Mesothelial cell of epicardium (in vitro differentiated cells): ENCODE measurements at regions not wholly inside any gene's neighbourhood (a gene's known extent, or its start where the extent isn't known, plus 50 kb on each side); places are given as distances from the start of the nearest gene placed in this dataset.

Source experiments
- DNase-seq, 2 experiments: peaks; one replicate each; pipeline ENCODE4 v3.0.0; 2021; ENCODE audit warnings: low spot score in 2 of 2; ENCODE audit not compliant: unreplicated experiment in 2 of 2
- H3K27ac Mint-ChIP-seq: 2 replicates; pipeline ENCODE4 v1.8.0; 2021; ENCODE audit warnings: mixed read lengths
- H3K27me3 Mint-ChIP-seq: 2 replicates; pipeline ENCODE4 v1.8.0; 2021; ENCODE audit warnings: low read depth, mixed read lengths
- H3K36me3 Mint-ChIP-seq: 2 replicates; pipeline ENCODE4 v1.8.0; 2021; ENCODE audit warnings: mixed read lengths
- H3K4me1 Mint-ChIP-seq: 2 replicates; pipeline ENCODE4 v1.8.0; 2021; ENCODE audit warnings: mixed read lengths
- H3K4me3 Mint-ChIP-seq: 2 replicates; pipeline ENCODE4 v1.8.0; 2021; ENCODE audit warnings: mild to moderate bottlenecking, moderate library complexity, mixed read lengths
- H3K9me3 Mint-ChIP-seq: 2 replicates; pipeline ENCODE4 v1.8.0; 2021; ENCODE audit warnings: mixed read lengths
- TF ChIP-seq, protein P1 (sequence below): fragments of 200-600 bp; sonication (generic); IDR thresholded peaks from one replicate; pipeline ENCODE4 v1.5.0; 2021; ENCODE audit warnings: antibody characterized with exemption; ENCODE audit not compliant: unreplicated experiment

GRCh38 chr4:157803845-157804521 lies 368.8 kb downstream of the GASK1B start:
- no peak for DNase-seq

DNA sequence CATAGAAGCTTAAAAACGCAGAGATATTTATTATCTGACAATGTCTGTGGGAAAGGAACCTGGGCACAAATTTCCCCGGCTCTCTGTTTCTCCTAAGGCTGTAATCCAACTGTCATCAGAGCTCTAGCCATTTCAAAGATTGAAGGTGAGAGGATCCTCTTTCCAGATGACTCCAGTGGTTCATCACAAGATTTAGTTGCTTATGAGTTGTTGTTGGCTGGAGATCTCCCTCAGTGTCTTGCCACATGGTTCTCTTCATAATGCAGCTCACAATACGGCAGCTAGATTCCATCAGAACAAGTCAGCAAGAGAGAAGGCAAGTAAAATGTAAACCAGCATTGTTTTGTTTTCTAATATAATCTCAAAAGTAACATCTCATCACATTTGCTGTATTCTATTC lies 369.4 kb downstream of the GASK1B start:
- TF ChIP-seq, protein P1, sequence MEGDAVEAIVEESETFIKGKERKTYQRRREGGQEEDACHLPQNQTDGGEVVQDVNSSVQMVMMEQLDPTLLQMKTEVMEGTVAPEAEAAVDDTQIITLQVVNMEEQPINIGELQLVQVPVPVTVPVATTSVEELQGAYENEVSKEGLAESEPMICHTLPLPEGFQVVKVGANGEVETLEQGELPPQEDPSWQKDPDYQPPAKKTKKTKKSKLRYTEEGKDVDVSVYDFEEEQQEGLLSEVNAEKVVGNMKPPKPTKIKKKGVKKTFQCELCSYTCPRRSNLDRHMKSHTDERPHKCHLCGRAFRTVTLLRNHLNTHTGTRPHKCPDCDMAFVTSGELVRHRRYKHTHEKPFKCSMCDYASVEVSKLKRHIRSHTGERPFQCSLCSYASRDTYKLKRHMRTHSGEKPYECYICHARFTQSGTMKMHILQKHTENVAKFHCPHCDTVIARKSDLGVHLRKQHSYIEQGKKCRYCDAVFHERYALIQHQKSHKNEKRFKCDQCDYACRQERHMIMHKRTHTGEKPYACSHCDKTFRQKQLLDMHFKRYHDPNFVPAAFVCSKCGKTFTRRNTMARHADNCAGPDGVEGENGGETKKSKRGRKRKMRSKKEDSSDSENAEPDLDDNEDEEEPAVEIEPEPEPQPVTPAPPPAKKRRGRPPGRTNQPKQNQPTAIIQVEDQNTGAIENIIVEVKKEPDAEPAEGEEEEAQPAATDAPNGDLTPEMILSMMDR = no peak
- H3K27ac Mint-ChIP-seq = peak overlapping the region; percentile 82
- H3K4me3 Mint-ChIP-seq = no peak overlapping the region
- H3K36me3 Mint-ChIP-seq = peaks cover 11% of the 10 kb centered on the region
- H3K9me3 Mint-ChIP-seq = peaks cover 35% of the 10 kb centered on the region
- H3K27me3 Mint-ChIP-seq = no peaks in the 10 kb centered on the region
- DNase-seq = no peak
- peaks cover 28% of the 10 kb centered on the region for H3K4me1 Mint-ChIP-seq

More at GRCh38 chr4:157803845-157804521, 368.8 kb downstream of the GASK1B start:
- Mint-ChIP-seq H3K9me3 (peaks cover 33% of the 10 kb centered on the region), H3K4me3 (no peak overlapping the region), H3K36me3 (peaks cover 11% of the 10 kb centered on the region), H3K27ac (peak overlapping the region; percentile 82), H3K27me3 (no peaks in the 10 kb centered on the region), H3K4me1 (peaks cover 31% of the 10 kb centered on the region)
- TF ChIP-seq, protein P1 = no peak

- Mint-ChIP-seq H3K9me3 (peaks cover 10% of the 10 kb centered on the region), H3K4me1 (peaks cover 4% of the 10 kb centered on the region), H3K36me3 (no peaks in the 10 kb centered on the region), H3K27me3 (no peaks in the 10 kb centered on the region), H3K4me3 (no peak overlapping the region), H3K27ac (no peak overlapping the region)
- no peak for DNase-seq
- TF ChIP-seq, protein P1 = no peak
Observed at GRCh38 chr4:157795495-157795894, 377.3 kb downstream of the GASK1B start.

GRCh38 chr4:157792716-157793115 lies 380.1 kb downstream of the GASK1B start:
- Mint-ChIP-seq H3K27ac (no peak overlapping the region), H3K36me3 (no peaks in the 10 kb centered on the region), H3K4me3 (no peak overlapping the region), H3K27me3 (no peaks in the 10 kb centered on the region), H3K4me1 (peaks cover 4% of the 10 kb centered on the region), H3K9me3 (no peaks in the 10 kb centered on the region)
- TF ChIP-seq, protein P1 = no peak
- no peak for DNase-seq

GRCh38 chr4:157791236-157791635 lies 381.6 kb downstream of the GASK1B start:
- no peaks in the 10 kb centered on the region for H3K9me3 Mint-ChIP-seq
- H3K36me3 Mint-ChIP-seq = no peaks in the 10 kb centered on the region
- H3K4me3 Mint-ChIP-seq = no peak overlapping the region
- TF ChIP-seq, protein P1 = no peak
- peaks cover 4% of the 10 kb centered on the region for H3K4me1 Mint-ChIP-seq
- no peaks in the 10 kb centered on the region for H3K27me3 Mint-ChIP-seq
- no peak for DNase-seq
- H3K27ac Mint-ChIP-seq = no peak overlapping the region
